ENCODE measurements at regions not wholly inside any gene's neighbourhood (a gene's known extent, or its start where the extent isn't known, plus 50 kb on each side); places are given as distances from the start of the nearest gene placed in this dataset.

GRCh38 chr6:137791281-137792159 lies 75.5 kb upstream of the TNFAIP3 start:
- H3K36me3 ChIP-seq (ENCODE audit: control insufficient read depth, insufficient read depth, low read length), result no peaks in the 10 kb centered on the region
- H3K27ac ChIP-seq (ENCODE audit: low read length), result no peak overlapping the region
- no peaks in the 10 kb centered on the region for H3K9me3 ChIP-seq (ENCODE audit: control insufficient read depth, insufficient read depth, low read length)
- no peaks in the 10 kb centered on the region for H3K27me3 ChIP-seq (ENCODE audit: control insufficient read depth, insufficient read depth, low read length)
- H3K4me1 ChIP-seq (ENCODE audit: control insufficient read depth, insufficient read depth, low read length), result no peaks in the 10 kb centered on the region
- DNase-seq (ENCODE audit: low read depth, low spot score), result no peak
- no peak overlapping the region for H3K4me3 ChIP-seq (ENCODE audit: low read length)
- WGBS (ENCODE audit: insufficient coverage, insufficient read length), result no CpG with 5 or more reads among the region's 6 CpGs

- DNase-seq (ENCODE audit: low read depth, low spot score), result no peak
- WGBS (ENCODE audit: insufficient coverage, insufficient read length), result no CpG with 5 or more reads among the region's 6 CpGs
- H3K9me3 ChIP-seq (ENCODE audit: control insufficient read depth, insufficient read depth, low read length), result no peaks in the 10 kb centered on the region
- no peaks in the 10 kb centered on the region for H3K36me3 ChIP-seq (ENCODE audit: control insufficient read depth, insufficient read depth, low read length)
- H3K4me1 ChIP-seq (ENCODE audit: control insufficient read depth, insufficient read depth, low read length), result no peaks in the 10 kb centered on the region
- no peaks in the 10 kb centered on the region for H3K27me3 ChIP-seq (ENCODE audit: control insufficient read depth, insufficient read depth, low read length)
- no peak overlapping the region for H3K4me3 ChIP-seq (ENCODE audit: low read length)
- no peak overlapping the region for H3K27ac ChIP-seq (ENCODE audit: low read length)
Measured at GRCh38 chr6:137792160-137793033, 74.7 kb upstream of the TNFAIP3 start.

- no peak for DNase-seq (ENCODE audit: low read depth, low spot score)
- H3K27me3 ChIP-seq (ENCODE audit: control insufficient read depth, insufficient read depth, low read length), result no peaks in the 10 kb centered on the region
- no peaks in the 10 kb centered on the region for H3K9me3 ChIP-seq (ENCODE audit: control insufficient read depth, insufficient read depth, low read length)
- H3K4me1 ChIP-seq (ENCODE audit: control insufficient read depth, insufficient read depth, low read length), result no peaks in the 10 kb centered on the region
- no peaks in the 10 kb centered on the region for H3K36me3 ChIP-seq (ENCODE audit: control insufficient read depth, insufficient read depth, low read length)
- no peak overlapping the region for H3K4me3 ChIP-seq (ENCODE audit: low read length)
- H3K27ac ChIP-seq (ENCODE audit: low read length), result no peak overlapping the region
- WGBS (ENCODE audit: insufficient coverage, insufficient read length), result 100% methylated on average over 2 of the region's 8 CpGs
Measured at GRCh38 chr6:137793805-137794515, 73.1 kb upstream of the TNFAIP3 start.

GRCh38 chr6:137794516-137795201 lies 72.4 kb upstream of the TNFAIP3 start:
- Histone ChIP-seq H3K9me3 (ENCODE audit: control insufficient read depth, insufficient read depth, low read length) (no peaks in the 10 kb centered on the region), H3K4me1 (ENCODE audit: control insufficient read depth, insufficient read depth, low read length) (no peaks in the 10 kb centered on the region), H3K27me3 (ENCODE audit: control insufficient read depth, insufficient read depth, low read length) (no peaks in the 10 kb centered on the region), H3K27ac (ENCODE audit: low read length) (no peak overlapping the region), H3K4me3 (ENCODE audit: low read length) (no peak overlapping the region), H3K36me3 (ENCODE audit: control insufficient read depth, insufficient read depth, low read length) (no peaks in the 10 kb centered on the region)
- no CpG with 5 or more reads among the region's 4 CpGs for WGBS (ENCODE audit: insufficient coverage, insufficient read length)
- DNase-seq (ENCODE audit: low read depth, low spot score), result no peak

- H3K9me3 ChIP-seq (ENCODE audit: control insufficient read depth, insufficient read depth, low read length), result no peaks in the 10 kb centered on the region
- no peak overlapping the region for H3K27ac ChIP-seq (ENCODE audit: low read length)
- WGBS (ENCODE audit: insufficient coverage, insufficient read length), result no CpG with 5 or more reads among the region's 3 CpGs
Measured at GRCh38 chr6:137795501-137795900, 71.6 kb upstream of the TNFAIP3 start.

GRCh38 chr6:137798261-137798660 lies 68.8 kb upstream of the TNFAIP3 start:
- WGBS (ENCODE audit: insufficient coverage, insufficient read length), result no CpG with 5 or more reads among the region's 3 CpGs
- no peak for DNase-seq (ENCODE audit: low read depth, low spot score)
- Histone ChIP-seq H3K27ac (ENCODE audit: low read length) (no peak overlapping the region), H3K4me1 (ENCODE audit: control insufficient read depth, insufficient read depth, low read length) (no peaks in the 10 kb centered on the region), H3K9me3 (ENCODE audit: control insufficient read depth, insufficient read depth, low read length) (no peaks in the 10 kb centered on the region), H3K4me3 (ENCODE audit: low read length) (no peak overlapping the region), H3K36me3 (ENCODE audit: control insufficient read depth, insufficient read depth, low read length) (no peaks in the 10 kb centered on the region), H3K27me3 (ENCODE audit: control insufficient read depth, insufficient read depth, low read length) (no peaks in the 10 kb centered on the region)

More at GRCh38 chr6:137795501-137795900, 71.6 kb upstream of the TNFAIP3 start:
- H3K36me3 ChIP-seq (ENCODE audit: control insufficient read depth, insufficient read depth, low read length), result no peaks in the 10 kb centered on the region
- H3K4me1 ChIP-seq (ENCODE audit: control insufficient read depth, insufficient read depth, low read length), result no peaks in the 10 kb centered on the region
- no peak overlapping the region for H3K4me3 ChIP-seq (ENCODE audit: low read length)
- DNase-seq (ENCODE audit: low read depth, low spot score), result no peak
- H3K27me3 ChIP-seq (ENCODE audit: control insufficient read depth, insufficient read depth, low read length), result no peaks in the 10 kb centered on the region

- no peak for DNase-seq (ENCODE audit: low read depth, low spot score)
- H3K4me1 ChIP-seq (ENCODE audit: control insufficient read depth, insufficient read depth, low read length), result no peaks in the 10 kb centered on the region
- H3K36me3 ChIP-seq (ENCODE audit: control insufficient read depth, insufficient read depth, low read length), result no peaks in the 10 kb centered on the region
- H3K9me3 ChIP-seq (ENCODE audit: control insufficient read depth, insufficient read depth, low read length), result no peaks in the 10 kb centered on the region
- H3K27me3 ChIP-seq (ENCODE audit: control insufficient read depth, insufficient read depth, low read length), result no peaks in the 10 kb centered on the region
- WGBS (ENCODE audit: insufficient coverage, insufficient read length), result no CpG with 5 or more reads among the region's 3 CpGs
- H3K4me3 ChIP-seq (ENCODE audit: low read length), result no peak overlapping the region
- H3K27ac ChIP-seq (ENCODE audit: low read length), result no peak overlapping the region
Measured at GRCh38 chr6:137798846-137799245, 68.2 kb upstream of the TNFAIP3 start.

GRCh38 chr6:137799950-137800568 lies 67.0 kb upstream of the TNFAIP3 start:
- Histone ChIP-seq H3K36me3 (ENCODE audit: control insufficient read depth, insufficient read depth, low read length) (no peaks in the 10 kb centered on the region), H3K27ac (ENCODE audit: low read length) (no peak overlapping the region)
- peak; percentile 39 for DNase-seq (ENCODE audit: low read depth, low spot score)

GRCh38 chr6:137800762-137801161 lies 66.3 kb upstream of the TNFAIP3 start:
- no peaks in the 10 kb centered on the region for H3K27me3 ChIP-seq (ENCODE audit: control insufficient read depth, insufficient read depth, low read length)
- no peaks in the 10 kb centered on the region for H3K36me3 ChIP-seq (ENCODE audit: control insufficient read depth, insufficient read depth, low read length)
- no peak overlapping the region for H3K4me3 ChIP-seq (ENCODE audit: low read length)
- no peaks in the 10 kb centered on the region for H3K4me1 ChIP-seq (ENCODE audit: control insufficient read depth, insufficient read depth, low read length)
- whole genome bisulfite sequencing (ENCODE audit: insufficient coverage, insufficient read length), result no CpG with 5 or more reads among the region's 2 CpGs
- H3K27ac ChIP-seq (ENCODE audit: low read length), result no peak overlapping the region
- DNase-seq (ENCODE audit: low read depth, low spot score), result no peak
- no peaks in the 10 kb centered on the region for H3K9me3 ChIP-seq (ENCODE audit: control insufficient read depth, insufficient read depth, low read length)

More at GRCh38 chr6:137799950-137800568, 67.0 kb upstream of the TNFAIP3 start:
- Histone ChIP-seq H3K4me1 (ENCODE audit: control insufficient read depth, insufficient read depth, low read length) (no peaks in the 10 kb centered on the region), H3K9me3 (ENCODE audit: control insufficient read depth, insufficient read depth, low read length) (no peaks in the 10 kb centered on the region), H3K4me3 (ENCODE audit: low read length) (no peak overlapping the region), H3K27me3 (ENCODE audit: control insufficient read depth, insufficient read depth, low read length) (no peaks in the 10 kb centered on the region)
- no CpG with 5 or more reads among the region's 3 CpGs for WGBS (ENCODE audit: insufficient coverage, insufficient read length)

All from iPS DF 6.9 (cell line).